Glutamatergic neuron (in vitro differentiated cells): ENCODE measurements at regions not wholly inside any gene's neighbourhood (a gene's known extent, or its start where the extent isn't known, plus 50 kb on each side); places are given as distances from the start of the nearest gene placed in this dataset.

ENCODE experiments used
- DNase-seq: peaks from one replicate; pipeline ENCODE4 v3.0.0; 2022
- H3K27ac Mint-ChIP-seq: one replicate; pipeline ENCODE4 v1.8.0; 2020; ENCODE audit warnings: mild to moderate bottlenecking, mixed read lengths, inconsistent platforms; ENCODE audit not compliant: unreplicated experiment
- H3K27me3 Mint-ChIP-seq: one replicate; pipeline ENCODE4 v1.8.0; 2020; ENCODE audit warnings: mild to moderate bottlenecking, moderate library complexity, mixed read lengths, inconsistent platforms; ENCODE audit not compliant: unreplicated experiment
- H3K36me3 Mint-ChIP-seq: one replicate; pipeline ENCODE4 v1.8.0; 2020; ENCODE audit warnings: mild to moderate bottlenecking, mixed read lengths, inconsistent platforms; ENCODE audit not compliant: unreplicated experiment
- H3K4me1 Mint-ChIP-seq: one replicate; pipeline ENCODE4 v1.8.0; 2020; ENCODE audit warnings: mild to moderate bottlenecking, low read depth, mixed read lengths, inconsistent platforms; ENCODE audit not compliant: unreplicated experiment
- H3K4me3 Mint-ChIP-seq: one replicate; pipeline ENCODE4 v1.8.0; 2020; ENCODE audit warnings: mild to moderate bottlenecking, mixed read lengths, inconsistent platforms; ENCODE audit not compliant: unreplicated experiment
- H3K9me3 Mint-ChIP-seq: one replicate; pipeline ENCODE4 v1.8.0; 2020; ENCODE audit warnings: mild to moderate bottlenecking, moderate library complexity, mixed read lengths, inconsistent platforms; ENCODE audit not compliant: unreplicated experiment
- CTCF ChIP-seq: fragments of 200-600 bp; sonication (generic); IDR thresholded peaks from one replicate; pipeline ENCODE4 v1.5.0; 2021; ENCODE audit not compliant: partially characterized antibody, unreplicated experiment

GRCh38 chr14:59028476-59029202 lies 159.8 kb upstream of the DAAM1 start:
- Mint-ChIP-seq H3K27me3 (peaks cover 2% of the 10 kb centered on the region), H3K4me3 (no peak overlapping the region), H3K36me3 (no peaks in the 10 kb centered on the region), H3K4me1 (peaks cover 7% of the 10 kb centered on the region), H3K27ac (peak overlapping the region; percentile 86), H3K9me3 (peaks cover 2% of the 10 kb centered on the region)
- peak; percentile 74 for DNase-seq
- peak; percentile 66 for TF ChIP-seq CTCF

- TF ChIP-seq CTCF: no peak
- Mint-ChIP-seq H3K36me3 (peaks cover 4% of the 10 kb centered on the region), H3K27ac (no peak overlapping the region), H3K27me3 (peaks cover 2% of the 10 kb centered on the region), H3K4me3 (no peak overlapping the region), H3K9me3 (peaks cover 2% of the 10 kb centered on the region), H3K4me1 (peaks cover 7% of the 10 kb centered on the region)
- no peak for DNase-seq
Measured at GRCh38 chr14:59032826-59033225, 155.6 kb upstream of the DAAM1 start.

- no peak overlapping the region for H3K27ac Mint-ChIP-seq
- H3K4me1 Mint-ChIP-seq: no peaks in the 10 kb centered on the region
- H3K36me3 Mint-ChIP-seq: peaks cover 4% of the 10 kb centered on the region
Measured at GRCh38 chr14:59036134-59036533, 152.3 kb upstream of the DAAM1 start.

GRCh38 chr14:59037086-59037485 lies 151.4 kb upstream of the DAAM1 start:
- H3K4me1 Mint-ChIP-seq: no peaks in the 10 kb centered on the region
- no peak for TF ChIP-seq CTCF
- peaks cover 4% of the 10 kb centered on the region for H3K36me3 Mint-ChIP-seq
- H3K27ac Mint-ChIP-seq: no peak overlapping the region
- no peak for DNase-seq
- H3K4me3 Mint-ChIP-seq: no peak overlapping the region
- H3K9me3 Mint-ChIP-seq: no peaks in the 10 kb centered on the region
- no peaks in the 10 kb centered on the region for H3K27me3 Mint-ChIP-seq

More at GRCh38 chr14:59036134-59036533, 152.3 kb upstream of the DAAM1 start:
- H3K9me3 Mint-ChIP-seq: no peaks in the 10 kb centered on the region
- H3K4me3 Mint-ChIP-seq: no peak overlapping the region
- TF ChIP-seq CTCF: no peak
- no peak for DNase-seq
- H3K27me3 Mint-ChIP-seq: no peaks in the 10 kb centered on the region

GRCh38 chr14:59037620-59038019 lies 150.8 kb upstream of the DAAM1 start:
- no peaks in the 10 kb centered on the region for H3K4me1 Mint-ChIP-seq

More at GRCh38 chr14:59037620-59038019, 150.8 kb upstream of the DAAM1 start:
- no peak for DNase-seq
- Mint-ChIP-seq H3K27me3 (no peaks in the 10 kb centered on the region), H3K9me3 (no peaks in the 10 kb centered on the region), H3K27ac (no peak overlapping the region), H3K36me3 (peaks cover 4% of the 10 kb centered on the region), H3K4me3 (no peak overlapping the region)
- TF ChIP-seq CTCF: no peak
